HFF-Myc (cell line): ENCODE measurements at regions not wholly inside any gene's neighbourhood (a gene's known extent, or its start where the extent isn't known, plus 50 kb on each side); places are given as distances from the start of the nearest gene placed in this dataset.
"Not testable (repeated sequence)": the region's sequence is repeated elsewhere in the genome, so short reads cannot be mapped to it uniquely, and the experiment has no call there.

Experiments used
- DNase-seq: peaks from one replicate; pipeline ENCODE4 v3.0.0-alpha.2; 2011; ENCODE audit warnings: low read depth; ENCODE audit errors: extremely low read depth
- H3K4me3 ChIP-seq: replicated peaks from 2 replicates; pipeline ENCODE4 v1.5.1; 2011; ENCODE audit warnings: low read depth, mild to moderate bottlenecking, control low read depth, low read length
- TF ChIP-seq, protein P1 (sequence below): IDR thresholded peaks from 2 replicates; pipeline ENCODE4 v1.5.1; 2012; ENCODE audit warnings: mild to moderate bottlenecking, low read depth, low read length, control low read depth; ENCODE audit errors: missing control alignments

DNA sequence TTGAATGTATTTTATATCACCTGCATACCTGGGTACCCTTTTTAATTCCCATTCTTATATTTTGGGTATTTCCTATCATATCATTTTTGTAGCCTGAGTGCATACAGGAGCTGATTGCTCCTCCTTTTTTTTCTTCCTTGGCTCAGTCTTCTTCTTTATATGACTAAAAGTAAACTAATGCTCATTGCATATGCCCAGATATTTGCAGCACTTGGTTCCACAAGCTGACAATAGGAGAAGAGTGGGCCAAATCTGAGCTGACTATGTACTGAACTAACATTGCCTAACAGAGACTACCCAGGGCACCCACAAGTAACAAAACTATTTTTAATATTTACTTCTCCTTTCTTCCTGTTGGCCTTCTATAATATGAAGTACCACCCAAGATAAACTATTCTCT is 131.7 kb upstream of the SPOPL start:
- DNase-seq = no peak
- no peak overlapping the region for H3K4me3 ChIP-seq
- TF ChIP-seq, protein P1, sequence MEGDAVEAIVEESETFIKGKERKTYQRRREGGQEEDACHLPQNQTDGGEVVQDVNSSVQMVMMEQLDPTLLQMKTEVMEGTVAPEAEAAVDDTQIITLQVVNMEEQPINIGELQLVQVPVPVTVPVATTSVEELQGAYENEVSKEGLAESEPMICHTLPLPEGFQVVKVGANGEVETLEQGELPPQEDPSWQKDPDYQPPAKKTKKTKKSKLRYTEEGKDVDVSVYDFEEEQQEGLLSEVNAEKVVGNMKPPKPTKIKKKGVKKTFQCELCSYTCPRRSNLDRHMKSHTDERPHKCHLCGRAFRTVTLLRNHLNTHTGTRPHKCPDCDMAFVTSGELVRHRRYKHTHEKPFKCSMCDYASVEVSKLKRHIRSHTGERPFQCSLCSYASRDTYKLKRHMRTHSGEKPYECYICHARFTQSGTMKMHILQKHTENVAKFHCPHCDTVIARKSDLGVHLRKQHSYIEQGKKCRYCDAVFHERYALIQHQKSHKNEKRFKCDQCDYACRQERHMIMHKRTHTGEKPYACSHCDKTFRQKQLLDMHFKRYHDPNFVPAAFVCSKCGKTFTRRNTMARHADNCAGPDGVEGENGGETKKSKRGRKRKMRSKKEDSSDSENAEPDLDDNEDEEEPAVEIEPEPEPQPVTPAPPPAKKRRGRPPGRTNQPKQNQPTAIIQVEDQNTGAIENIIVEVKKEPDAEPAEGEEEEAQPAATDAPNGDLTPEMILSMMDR = no peak

DNA sequence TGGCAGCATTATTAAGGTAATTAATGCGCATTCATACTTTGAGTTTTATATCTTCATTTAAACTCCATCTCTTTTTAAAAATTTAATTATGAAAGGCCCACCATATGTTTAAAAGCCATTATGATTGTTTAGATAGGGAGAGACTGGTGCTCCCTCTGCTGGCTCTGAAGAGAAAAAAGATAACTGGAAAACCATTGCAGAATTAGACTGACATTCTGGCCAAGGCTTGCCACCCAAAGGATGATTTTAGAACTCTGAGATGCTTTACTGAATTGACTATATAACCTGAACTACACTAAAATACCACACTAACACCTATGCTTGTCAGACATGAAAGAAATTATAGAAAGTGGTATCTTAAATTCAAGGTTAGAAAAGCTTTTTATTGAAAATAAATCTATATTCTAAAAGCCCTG is 127.6 kb upstream of the SPOPL start:
- TF ChIP-seq, protein P1 = peak; percentile 64
- H3K4me3 ChIP-seq = no peak overlapping the region
- DNase-seq = no peak

DNA sequence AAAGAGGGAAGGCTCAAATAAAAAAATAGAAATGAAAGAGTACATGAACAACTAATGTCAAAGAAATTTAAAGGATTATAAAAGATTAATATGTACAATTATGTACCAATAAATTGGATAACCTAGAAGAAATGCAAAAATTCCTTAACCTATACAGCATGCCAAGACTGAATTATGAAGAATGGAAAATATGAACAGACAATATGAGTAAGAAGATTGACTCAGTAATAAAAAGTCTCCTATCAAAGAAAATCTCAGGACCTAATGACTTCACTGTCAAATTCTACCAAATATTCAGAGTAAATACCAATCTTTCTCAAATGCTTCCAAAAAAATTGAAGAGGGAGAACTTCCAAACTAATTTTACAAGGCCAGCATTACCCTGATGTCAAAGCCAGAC is 120.2 kb upstream of the SPOPL start:
- TF ChIP-seq, protein P1 = no peak
- no peak for DNase-seq
- no peak overlapping the region for H3K4me3 ChIP-seq

DNA sequence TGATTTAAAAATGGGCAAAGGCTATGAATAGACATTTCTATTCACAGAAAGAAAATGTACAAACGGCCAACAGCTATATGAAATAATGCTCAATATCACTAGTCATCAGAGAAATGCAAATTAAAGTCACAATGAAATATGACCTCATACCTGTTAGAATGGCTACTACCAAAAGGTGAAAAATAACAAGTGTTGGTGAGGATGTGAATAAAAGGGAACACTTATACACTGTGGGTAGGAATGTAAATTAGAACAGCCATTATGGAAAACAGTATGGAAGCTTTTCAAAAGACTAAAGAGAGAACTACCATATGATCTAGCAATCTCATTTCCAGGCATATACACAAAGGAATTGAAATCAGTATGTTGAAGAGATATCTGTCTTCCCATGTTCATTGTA is 118.9 kb upstream of the SPOPL start:
- TF ChIP-seq, protein P1 = no peak
- no peak overlapping the region for H3K4me3 ChIP-seq
- no peak for DNase-seq

DNA sequence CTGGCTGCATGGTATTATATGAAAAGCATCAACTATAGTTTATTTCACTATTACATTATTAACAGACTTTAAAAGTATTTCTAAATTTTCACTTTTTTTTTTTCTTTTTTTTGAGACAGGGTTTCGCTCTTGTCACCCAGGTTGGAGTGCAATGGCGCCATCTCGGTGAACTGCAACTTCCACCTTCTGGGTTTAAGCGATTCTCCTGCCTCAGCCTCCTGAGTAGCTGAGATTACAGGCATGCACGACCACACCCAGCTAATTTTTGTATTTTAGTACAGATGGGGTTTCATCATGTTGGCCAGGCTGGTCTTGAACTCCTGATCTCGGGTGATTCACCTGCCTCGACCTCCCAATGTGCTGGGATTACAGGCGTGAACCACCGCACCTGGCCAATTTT is 115.4 kb upstream of the SPOPL start:
- H3K4me3 ChIP-seq, DNase-seq: not testable (repeated sequence)

DNA sequence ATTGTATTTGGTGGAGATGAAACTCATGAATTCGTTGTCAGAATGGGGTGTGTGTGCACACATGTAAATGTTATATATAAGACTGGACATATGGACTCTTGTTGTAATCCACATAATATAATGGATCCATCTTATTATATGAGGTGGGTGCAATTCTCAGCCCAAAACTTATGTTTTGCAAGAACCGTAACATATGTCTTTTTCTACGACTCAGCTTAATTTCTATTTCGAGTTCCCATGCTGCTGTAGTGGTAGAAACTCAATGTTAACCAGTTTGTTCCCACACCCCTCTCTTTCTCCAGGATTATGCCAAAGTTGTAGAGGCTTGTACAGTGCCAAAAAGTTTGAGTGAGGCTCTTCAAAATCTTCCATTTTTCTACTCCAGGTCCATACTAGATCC is 112.5 kb upstream of the SPOPL start:
- DNase-seq = no peak
- TF ChIP-seq, protein P1 = no peak
- no peak overlapping the region for H3K4me3 ChIP-seq

DNA sequence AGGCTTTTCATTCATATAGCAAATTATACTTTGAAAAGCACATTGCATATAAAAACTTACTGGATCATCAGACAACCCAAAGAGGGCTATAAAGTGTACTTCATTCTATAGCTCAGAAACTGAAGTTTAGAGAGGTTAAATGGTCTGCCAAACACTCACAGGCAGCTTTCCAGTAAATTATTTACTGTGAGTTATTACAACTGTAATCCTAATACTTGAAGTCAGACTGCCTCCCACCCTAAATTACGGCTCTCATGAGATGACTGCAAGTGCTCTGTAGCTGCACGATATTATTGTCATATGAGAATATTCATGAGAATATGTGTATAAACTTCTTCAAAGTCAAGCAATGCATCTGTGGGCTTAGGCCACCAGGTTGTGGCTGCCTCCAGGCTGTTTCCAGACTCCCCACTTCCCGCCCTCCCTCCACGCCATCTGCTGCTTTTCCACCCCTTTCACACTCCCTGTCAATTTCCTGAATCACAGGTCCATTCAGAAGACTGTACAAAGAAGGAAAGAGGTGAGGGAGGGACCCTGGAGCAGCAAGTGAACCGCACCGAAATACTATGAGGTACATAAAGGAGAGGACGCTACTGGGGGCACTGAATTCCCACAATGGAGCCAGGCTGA is 111.1 kb upstream of the SPOPL start:
- H3K4me3 ChIP-seq = no peak overlapping the region
- DNase-seq = no peak
- TF ChIP-seq, protein P1 = no peak
